ENCODE measurements at regions not wholly inside any gene's neighbourhood (a gene's known extent, or its start where the extent isn't known, plus 50 kb on each side); places are given as distances from the start of the nearest gene placed in this dataset.

- H3K4ac ChIP-seq (ENCODE audit: low read depth in 1 of 2, low read length in 2 of 2): peak overlapping the region in 1 of 2 experiments; percentile 20
- H3K14ac ChIP-seq (ENCODE audit: low read length in 2 of 2): peak overlapping the region in 1 of 2 experiments; percentile 50
- peak overlapping the region; percentile 97 for H2AK5ac ChIP-seq (ENCODE audit: low read length, severe bottlenecking)
- H3K27me3 ChIP-seq (ENCODE audit: control insufficient read depth in 1 of 2, insufficient read depth in 1 of 2, low read length in 2 of 2): no peaks in the 10 kb centered on the region
- 72% methylated on average over 6 of the region's 7 CpGs for WGBS
- peak overlapping the region; percentile 53 for H3K9ac ChIP-seq (ENCODE audit: low read length)
- H3K4me3 ChIP-seq (ENCODE audit: insufficient read depth in 1 of 2, low read depth in 1 of 2, low read length in 2 of 2): no peak overlapping the region
- H2BK15ac ChIP-seq (ENCODE audit: low read depth, poor library complexity, severe bottlenecking): no peak overlapping the region
- H3K4me2 ChIP-seq (ENCODE audit: low read length, poor library complexity, severe bottlenecking): no peak overlapping the region
- H3K36me3 ChIP-seq (ENCODE audit: control insufficient read depth in 1 of 2, insufficient read depth in 2 of 2, low read depth in 1 of 2, low read length in 2 of 2): no peaks in the 10 kb centered on the region
- peak overlapping the region; percentile 90 for H3K27ac ChIP-seq (ENCODE audit: low read length, poor library complexity, severe bottlenecking)
- H2BK5ac ChIP-seq (ENCODE audit: low read depth, low read length, poor library complexity, severe bottlenecking): peak overlapping the region; percentile 69
- H4K91ac ChIP-seq (ENCODE audit: low read length): no peak overlapping the region
- peak overlapping the region in 1 of 2 experiments; percentile 32 for H3K18ac ChIP-seq (ENCODE audit: low read depth in 1 of 2, low read length in 2 of 2)
- H2AFZ ChIP-seq (ENCODE audit: low read depth, low read length): no peak overlapping the region
- H3K9me3 ChIP-seq (ENCODE audit: control insufficient read depth, low read length): peaks cover 4% of the 10 kb centered on the region
- no peak overlapping the region for H3K23ac ChIP-seq (ENCODE audit: low read length in 2 of 2)
- H2BK120ac ChIP-seq (ENCODE audit: low read depth, low read length): no peak overlapping the region
- peak; percentile 78 for DNase-seq
- H3K4me1 ChIP-seq (ENCODE audit: control insufficient read depth, insufficient read depth, low read depth, low read length): peaks cover 12% of the 10 kb centered on the region
- H4K8ac ChIP-seq (ENCODE audit: low read length): no peak overlapping the region
- peak overlapping the region in 1 of 2 experiments; percentile 43 for H2BK12ac ChIP-seq (ENCODE audit: low read length in 2 of 2)
- H3K79me1 ChIP-seq (replicated peaks; ENCODE audit: low read length, poor library complexity, severe bottlenecking): no peaks in the 10 kb centered on the region
Observed at GRCh38 chr2:203802342-203803052, 65.1 kb upstream of the CTLA4 start.

DNA sequence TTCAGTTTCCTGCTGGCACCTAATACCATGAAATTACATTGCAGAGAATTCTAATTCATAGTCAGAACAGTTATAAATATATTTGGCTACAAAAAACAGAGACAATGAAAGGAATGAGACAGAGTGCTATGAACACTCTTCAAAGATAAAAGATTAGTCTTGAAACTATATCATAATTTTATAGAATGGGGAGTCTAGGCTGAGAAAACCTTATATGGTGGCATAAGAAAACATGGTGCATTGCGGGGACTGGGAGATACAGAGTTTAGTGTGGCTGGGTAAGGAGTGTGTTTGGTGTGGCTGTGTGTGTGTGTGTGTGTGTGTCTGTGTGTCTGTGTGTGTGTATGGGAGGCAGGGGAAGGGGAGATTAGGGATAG lies 64.5 kb upstream of the CTLA4 start:
- H3K9ac ChIP-seq (ENCODE audit: low read length): peak overlapping the region; percentile 80
- H2BK12ac ChIP-seq (ENCODE audit: low read length in 2 of 2): peak overlapping the region in 1 of 2 experiments; percentile 61
- no peak overlapping the region for H3K14ac ChIP-seq (ENCODE audit: low read length in 2 of 2)
- no peak overlapping the region for H3K23ac ChIP-seq (ENCODE audit: low read length in 2 of 2)
- H2BK15ac ChIP-seq (ENCODE audit: low read depth, poor library complexity, severe bottlenecking): no peak overlapping the region
- H3K9me3 ChIP-seq (ENCODE audit: control insufficient read depth, low read length): peaks cover 4% of the 10 kb centered on the region
- peak overlapping the region; percentile 71 for H2BK5ac ChIP-seq (ENCODE audit: low read depth, low read length, poor library complexity, severe bottlenecking)
- WGBS: 98% methylated on average over 1 of the region's 1 CpG
- no peak for DNase-seq
- H3K36me3 ChIP-seq (ENCODE audit: control insufficient read depth in 1 of 2, insufficient read depth in 2 of 2, low read depth in 1 of 2, low read length in 2 of 2): no peaks in the 10 kb centered on the region
- peak overlapping the region; percentile 92 for H2AK5ac ChIP-seq (ENCODE audit: low read length, severe bottlenecking)
- H3K27me3 ChIP-seq (ENCODE audit: control insufficient read depth in 1 of 2, insufficient read depth in 1 of 2, low read length in 2 of 2): no peaks in the 10 kb centered on the region
- H3K4ac ChIP-seq (ENCODE audit: low read depth in 1 of 2, low read length in 2 of 2): no peak overlapping the region
- H3K79me1 ChIP-seq (replicated peaks; ENCODE audit: low read length, poor library complexity, severe bottlenecking): no peaks in the 10 kb centered on the region
- peak overlapping the region; percentile 70 for H4K91ac ChIP-seq (ENCODE audit: low read length)
- no peak overlapping the region for H2AFZ ChIP-seq (ENCODE audit: low read depth, low read length)
- no peak overlapping the region for H3K4me2 ChIP-seq (ENCODE audit: low read length, poor library complexity, severe bottlenecking)
- H3K27ac ChIP-seq (ENCODE audit: low read length, poor library complexity, severe bottlenecking): peak overlapping the region; percentile 82
- no peak overlapping the region for H4K8ac ChIP-seq (ENCODE audit: low read length)
- peak overlapping the region; percentile 37 for H3K18ac ChIP-seq (ENCODE audit: low read depth in 1 of 2, low read length in 2 of 2)
- H3K4me1 ChIP-seq (ENCODE audit: control insufficient read depth, insufficient read depth, low read depth, low read length): peaks cover 12% of the 10 kb centered on the region
- no peak overlapping the region for H2BK120ac ChIP-seq (ENCODE audit: low read depth, low read length)
- no peak overlapping the region for H3K4me3 ChIP-seq (ENCODE audit: insufficient read depth in 1 of 2, low read depth in 1 of 2, low read length in 2 of 2)

DNA sequence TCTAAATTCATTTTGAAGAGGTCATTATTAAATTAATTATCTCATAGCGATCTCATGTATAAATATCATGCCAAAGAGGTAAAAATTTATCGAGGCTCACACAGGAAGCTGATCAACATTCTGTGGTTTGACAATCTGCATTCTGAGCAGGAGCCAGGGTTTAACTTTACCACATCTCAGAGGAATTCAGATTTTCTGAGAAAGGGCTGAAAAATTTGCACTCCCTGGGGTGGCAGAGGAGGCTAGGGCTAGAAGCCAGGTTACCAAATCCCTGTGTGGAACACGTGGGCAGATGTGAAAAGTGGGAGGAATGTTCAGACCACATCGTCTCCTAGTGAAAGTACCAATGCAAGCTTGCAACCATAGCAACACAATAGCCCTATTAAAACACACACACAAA lies 63.5 kb upstream of the CTLA4 start:
- H3K14ac ChIP-seq (ENCODE audit: low read length in 2 of 2): no peak overlapping the region
- H3K79me1 ChIP-seq (replicated peaks; ENCODE audit: low read length, poor library complexity, severe bottlenecking): no peaks in the 10 kb centered on the region
- H3K9ac ChIP-seq (ENCODE audit: low read length): peak overlapping the region; percentile 88
- no peak overlapping the region for H2BK12ac ChIP-seq (ENCODE audit: low read length in 2 of 2)
- H3K27me3 ChIP-seq (ENCODE audit: control insufficient read depth in 1 of 2, insufficient read depth in 1 of 2, low read length in 2 of 2): no peaks in the 10 kb centered on the region
- H3K36me3 ChIP-seq (ENCODE audit: control insufficient read depth in 1 of 2, insufficient read depth in 2 of 2, low read depth in 1 of 2, low read length in 2 of 2): no peaks in the 10 kb centered on the region
- no peak overlapping the region for H2AK5ac ChIP-seq (ENCODE audit: low read length, severe bottlenecking)
- peak; percentile 85 for DNase-seq
- no peak overlapping the region for H3K4me2 ChIP-seq (ENCODE audit: low read length, poor library complexity, severe bottlenecking)
- no peak overlapping the region for H3K18ac ChIP-seq (ENCODE audit: low read depth in 1 of 2, low read length in 2 of 2)
- H3K23ac ChIP-seq (ENCODE audit: low read length in 2 of 2): no peak overlapping the region
- H4K8ac ChIP-seq (ENCODE audit: low read length): no peak overlapping the region
- H3K4ac ChIP-seq (ENCODE audit: low read depth in 1 of 2, low read length in 2 of 2): no peak overlapping the region
- peaks cover 4% of the 10 kb centered on the region for H3K9me3 ChIP-seq (ENCODE audit: control insufficient read depth, low read length)
- H2AFZ ChIP-seq (ENCODE audit: low read depth, low read length): no peak overlapping the region
- peak overlapping the region; percentile 73 for H3K27ac ChIP-seq (ENCODE audit: low read length, poor library complexity, severe bottlenecking)
- H2BK5ac ChIP-seq (ENCODE audit: low read depth, low read length, poor library complexity, severe bottlenecking): no peak overlapping the region
- no peak overlapping the region for H3K4me3 ChIP-seq (ENCODE audit: insufficient read depth in 1 of 2, low read depth in 1 of 2, low read length in 2 of 2)
- no peak overlapping the region for H2BK15ac ChIP-seq (ENCODE audit: low read depth, poor library complexity, severe bottlenecking)
- 51% methylated on average over 3 of the region's 4 CpGs for WGBS
- H4K91ac ChIP-seq (ENCODE audit: low read length): no peak overlapping the region
- no peak overlapping the region for H2BK120ac ChIP-seq (ENCODE audit: low read depth, low read length)
- H3K4me1 ChIP-seq (ENCODE audit: control insufficient read depth, insufficient read depth, low read depth, low read length): peaks cover 12% of the 10 kb centered on the region

- peak overlapping the region; percentile 91 for H2BK5ac ChIP-seq (ENCODE audit: low read depth, low read length, poor library complexity, severe bottlenecking)
- peak overlapping the region; percentile 88 for H3K9ac ChIP-seq (ENCODE audit: low read length)
- H3K79me1 ChIP-seq (replicated peaks; ENCODE audit: low read length, poor library complexity, severe bottlenecking): no peaks in the 10 kb centered on the region
- H3K18ac ChIP-seq (ENCODE audit: low read depth in 1 of 2, low read length in 2 of 2): no peak overlapping the region
- H2BK12ac ChIP-seq (ENCODE audit: low read length in 2 of 2): no peak overlapping the region
- H4K91ac ChIP-seq (ENCODE audit: low read length): no peak overlapping the region
- H3K27ac ChIP-seq (ENCODE audit: low read length, poor library complexity, severe bottlenecking): peak overlapping the region; percentile 73
- H4K8ac ChIP-seq (ENCODE audit: low read length): no peak overlapping the region
- H3K14ac ChIP-seq (ENCODE audit: low read length in 2 of 2): no peak overlapping the region
- H2AK5ac ChIP-seq (ENCODE audit: low read length, severe bottlenecking): peak overlapping the region; percentile 96
- H3K36me3 ChIP-seq (ENCODE audit: control insufficient read depth in 1 of 2, insufficient read depth in 2 of 2, low read depth in 1 of 2, low read length in 2 of 2): no peaks in the 10 kb centered on the region
- no peak overlapping the region for H3K4me3 ChIP-seq (ENCODE audit: insufficient read depth in 1 of 2, low read depth in 1 of 2, low read length in 2 of 2)
- DNase-seq: no peak
- H2BK15ac ChIP-seq (ENCODE audit: low read depth, poor library complexity, severe bottlenecking): no peak overlapping the region
- H2AFZ ChIP-seq (ENCODE audit: low read depth, low read length): no peak overlapping the region
- peaks cover 12% of the 10 kb centered on the region for H3K4me1 ChIP-seq (ENCODE audit: control insufficient read depth, insufficient read depth, low read depth, low read length)
- WGBS: 80% methylated on average over 3 of the region's 4 CpGs
- no peak overlapping the region for H3K4ac ChIP-seq (ENCODE audit: low read depth in 1 of 2, low read length in 2 of 2)
- H3K9me3 ChIP-seq (ENCODE audit: control insufficient read depth, low read length): peaks cover 4% of the 10 kb centered on the region
- H3K4me2 ChIP-seq (ENCODE audit: low read length, poor library complexity, severe bottlenecking): no peak overlapping the region
- no peak overlapping the region for H3K23ac ChIP-seq (ENCODE audit: low read length in 2 of 2)
- H3K27me3 ChIP-seq (ENCODE audit: control insufficient read depth in 1 of 2, insufficient read depth in 1 of 2, low read length in 2 of 2): no peaks in the 10 kb centered on the region
- H2BK120ac ChIP-seq (ENCODE audit: low read depth, low read length): no peak overlapping the region
Observed at GRCh38 chr2:203804764-203805485, 62.6 kb upstream of the CTLA4 start.

Data from mesenchymal stem cell (in vitro differentiated cells and primary cell).